ENCODE measurements at regions not wholly inside any gene's neighbourhood (a gene's known extent, or its start where the extent isn't known, plus 50 kb on each side); places are given as distances from the start of the nearest gene placed in this dataset.
"Not testable (repeated sequence)": the region's sequence is repeated elsewhere in the genome, so short reads cannot be mapped to it uniquely, and the experiment has no call there.

DNA sequence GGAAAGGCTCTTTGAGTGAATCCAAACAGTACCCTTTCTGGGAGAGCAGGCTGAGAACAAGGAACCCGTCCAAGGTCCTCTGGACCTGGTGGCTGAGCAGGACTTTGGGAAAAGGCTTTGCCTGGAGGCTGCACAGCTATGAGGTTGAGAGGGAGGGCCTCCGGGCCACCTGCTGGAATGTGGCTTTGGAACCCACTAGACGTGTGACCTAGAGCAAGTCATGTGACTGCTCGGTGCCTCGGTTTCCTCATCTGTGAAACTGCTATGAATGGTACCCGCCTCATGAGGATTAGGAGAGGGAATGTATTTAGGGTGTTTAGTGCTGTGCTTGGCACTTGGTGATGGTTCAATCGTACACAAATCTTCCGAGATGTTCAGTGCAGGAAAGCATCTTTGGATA, 50.4 kb downstream of the HAPSTR1 start:
- Mint-ChIP-seq H3K4me1 (peaks cover 13% of the 10 kb centered on the region), H3K4me3 (no peak overlapping the region), H3K9me3 (no peaks in the 10 kb centered on the region), H3K36me3 (ENCODE audit: low read depth) (peaks cover 2% of the 10 kb centered on the region), H3K27me3 (peaks cover 3% of the 10 kb centered on the region), H3K27ac (no peak overlapping the region)
- ATAC-seq (no peak), DNase-seq (no peak)

DNA sequence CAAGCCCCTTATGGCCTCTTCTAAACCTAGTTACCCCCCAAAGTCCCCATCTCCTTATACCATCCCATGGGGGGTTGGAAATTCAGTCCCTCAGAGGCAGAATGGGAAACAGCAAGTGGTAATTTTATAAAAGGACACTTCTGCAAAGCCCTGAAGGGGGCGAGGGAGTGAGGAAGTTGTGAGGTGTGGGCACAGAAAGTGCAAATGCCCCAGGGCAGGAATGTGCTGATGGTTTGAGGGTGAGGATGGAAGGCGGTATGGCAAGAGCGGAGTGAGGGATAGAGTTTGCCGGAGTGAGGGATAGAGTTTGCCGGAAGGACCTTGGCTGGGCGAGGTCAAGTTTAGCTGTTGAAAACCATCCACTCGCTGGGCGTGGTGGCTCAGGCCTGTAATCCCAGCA, 52.7 kb downstream of the HAPSTR1 start:
- ATAC-seq (no peak), DNase-seq (no peak)
- Mint-ChIP-seq H3K4me1 (peaks cover 9% of the 10 kb centered on the region), H3K27me3 (peaks cover 1% of the 10 kb centered on the region), H3K27ac (no peak overlapping the region), H3K36me3 (ENCODE audit: low read depth) (peaks cover 2% of the 10 kb centered on the region), H3K4me3 (no peak overlapping the region), H3K9me3 (no peaks in the 10 kb centered on the region)

GRCh38 chr16:9148374-9149015, 57.1 kb downstream of the HAPSTR1 start:
- H3K27me3 Mint-ChIP-seq, result peaks cover 6% of the 10 kb centered on the region
- peaks cover 4% of the 10 kb centered on the region for H3K9me3 Mint-ChIP-seq
- no peaks in the 10 kb centered on the region for H3K4me1 Mint-ChIP-seq
- no peaks in the 10 kb centered on the region for H3K36me3 Mint-ChIP-seq (ENCODE audit: low read depth)
- ATAC-seq (no peak), DNase-seq (no peak)
- no peak overlapping the region for H3K4me3 Mint-ChIP-seq
- no peak overlapping the region for H3K27ac Mint-ChIP-seq

GRCh38 chr16:9151074-9151473, 59.6 kb downstream of the HAPSTR1 start:
- no peak overlapping the region for H3K4me3 Mint-ChIP-seq
- H3K36me3 Mint-ChIP-seq (ENCODE audit: low read depth), result no peaks in the 10 kb centered on the region
- DNase-seq (no peak), ATAC-seq (no peak)
- H3K27ac Mint-ChIP-seq, result no peak overlapping the region
- no peaks in the 10 kb centered on the region for H3K4me1 Mint-ChIP-seq
- peaks cover 16% of the 10 kb centered on the region for H3K27me3 Mint-ChIP-seq
- H3K9me3 Mint-ChIP-seq, result peaks cover 4% of the 10 kb centered on the region

DNA sequence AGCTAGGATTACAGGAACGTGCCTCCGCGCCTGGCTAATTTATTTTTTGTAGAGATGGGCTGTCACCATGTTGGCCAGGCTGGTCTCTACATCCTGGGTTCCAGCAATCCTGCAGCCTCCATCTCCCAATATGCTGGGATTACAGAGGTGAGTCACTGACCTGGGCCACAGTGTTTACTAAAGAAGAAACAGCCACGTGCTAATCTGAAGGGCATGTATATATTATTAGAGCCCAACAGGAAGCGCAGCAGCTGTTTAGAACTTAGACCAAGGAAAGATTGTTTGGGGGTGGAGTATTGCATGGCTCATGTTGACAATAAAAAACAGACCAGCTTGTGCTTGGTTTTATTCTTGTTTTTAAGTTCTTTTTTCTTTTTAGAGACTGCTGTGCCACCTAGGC, 60.2 kb downstream of the HAPSTR1 start:
- Mint-ChIP-seq H3K36me3 (ENCODE audit: low read depth) (no peaks in the 10 kb centered on the region), H3K4me3 (no peak overlapping the region), H3K27me3 (peaks cover 17% of the 10 kb centered on the region), H3K9me3 (peaks cover 4% of the 10 kb centered on the region), H3K4me1 (no peaks in the 10 kb centered on the region), H3K27ac (no peak overlapping the region)
- ATAC-seq, result no peak
- no peak for DNase-seq

- Mint-ChIP-seq H3K27me3 (peaks cover 24% of the 10 kb centered on the region), H3K9me3 (peaks cover 4% of the 10 kb centered on the region), H3K36me3 (ENCODE audit: low read depth) (no peaks in the 10 kb centered on the region), H3K4me1 (no peaks in the 10 kb centered on the region), H3K27ac (no peak overlapping the region), H3K4me3 (no peak overlapping the region)
- DNase-seq, result no peak
- no peak for ATAC-seq
These were observed 61.4 kb downstream of the HAPSTR1 start for GRCh38 chr16:9152649-9153501.

DNA sequence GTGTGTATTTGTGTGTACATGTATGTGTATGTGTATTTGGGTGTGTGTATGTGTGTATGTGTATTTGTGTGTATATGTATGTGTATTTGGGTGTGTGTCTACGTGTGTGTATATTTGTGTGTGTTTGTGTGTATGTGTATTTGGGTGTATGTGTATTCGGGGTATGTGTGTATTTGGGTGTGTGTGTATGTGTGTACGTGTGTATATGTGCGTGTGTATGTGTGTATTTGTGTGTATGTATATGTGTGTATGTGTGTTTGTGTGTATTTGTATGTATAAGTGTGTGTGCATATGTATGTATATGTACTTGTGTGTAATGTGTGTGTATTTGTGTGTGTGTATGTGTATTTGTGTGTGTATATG, 62.0 kb downstream of the HAPSTR1 start:
- Mint-ChIP-seq H3K27me3 (peaks cover 26% of the 10 kb centered on the region), H3K4me3 (no peak overlapping the region), H3K4me1 (no peaks in the 10 kb centered on the region), H3K27ac (no peak overlapping the region), H3K9me3 (peaks cover 4% of the 10 kb centered on the region), H3K36me3 (ENCODE audit: low read depth) (no peaks in the 10 kb centered on the region)
- ATAC-seq, result no peak
- no peak for DNase-seq

- no peak for ATAC-seq
- Mint-ChIP-seq H3K36me3 (ENCODE audit: low read depth) (no peaks in the 10 kb centered on the region), H3K27me3 (peaks cover 39% of the 10 kb centered on the region), H3K9me3 (peaks cover 4% of the 10 kb centered on the region), H3K4me3 (no peak overlapping the region), H3K4me1 (no peaks in the 10 kb centered on the region), H3K27ac (no peak overlapping the region)
- no peak for DNase-seq
These were observed 63.3 kb downstream of the HAPSTR1 start for GRCh38 chr16:9154567-9155410.

DNA sequence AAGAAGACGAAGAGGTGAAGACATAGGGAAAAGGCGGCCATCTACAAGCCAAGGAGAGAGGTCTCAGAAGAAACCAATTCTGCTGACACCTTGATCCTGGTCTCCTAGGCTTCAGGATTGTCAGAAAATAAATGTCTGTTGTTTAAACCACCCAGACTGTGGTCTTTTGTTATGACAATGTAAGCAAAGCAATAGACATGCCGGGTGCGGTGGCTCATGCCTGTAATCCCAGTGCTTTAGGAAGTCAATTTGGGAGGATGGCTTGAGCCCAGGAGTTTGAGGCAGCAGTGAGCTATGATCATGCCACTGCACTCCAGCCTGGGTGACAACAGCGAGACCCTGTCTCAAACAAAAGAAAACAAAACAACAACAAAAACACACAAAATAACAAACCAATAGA, 64.4 kb downstream of the HAPSTR1 start:
- ATAC-seq, result no peak
- peaks cover 2% of the 10 kb centered on the region for H3K4me1 Mint-ChIP-seq

DNA sequence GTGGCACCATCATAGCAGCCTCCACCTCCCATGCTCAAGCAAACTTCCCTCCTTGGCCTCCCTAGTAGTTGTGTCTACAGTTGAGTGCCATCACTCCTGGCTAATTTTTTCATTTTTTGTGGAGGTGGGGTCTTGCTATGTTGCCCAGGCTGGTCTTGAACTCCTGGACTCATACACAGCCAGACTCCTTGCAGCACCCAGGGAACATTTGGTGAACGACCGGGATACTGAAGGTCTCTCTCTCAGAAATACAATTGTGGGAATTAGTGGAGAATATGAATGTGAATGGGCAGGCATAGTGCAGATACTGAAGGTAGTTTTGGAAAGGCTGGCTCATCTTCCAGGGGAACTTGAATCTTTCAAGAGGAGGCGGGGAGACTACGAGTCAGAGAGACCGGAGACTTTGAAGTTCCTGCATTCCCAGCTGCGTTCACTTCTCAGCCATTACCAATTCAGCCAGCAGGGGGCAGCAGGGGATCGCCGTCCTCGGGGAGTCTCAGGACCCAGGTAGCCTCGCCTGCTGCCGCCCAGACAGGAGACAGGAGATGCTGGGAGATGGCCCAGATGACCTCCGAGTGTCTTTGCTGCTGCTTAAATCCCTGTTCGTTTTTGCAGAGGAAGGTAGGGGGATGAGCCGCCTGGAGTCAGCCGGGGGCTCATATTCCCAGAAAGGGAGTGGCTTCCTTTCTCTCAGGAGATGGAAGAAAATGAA, 68.6 kb downstream of the HAPSTR1 start:
- Mint-ChIP-seq H3K27ac (no peak overlapping the region), H3K4me1 (peaks cover 2% of the 10 kb centered on the region), H3K9me3 (no peaks in the 10 kb centered on the region), H3K27me3 (peaks cover 39% of the 10 kb centered on the region), H3K4me3 (no peak overlapping the region), H3K36me3 (ENCODE audit: low read depth) (no peaks in the 10 kb centered on the region)
- DNase-seq, result peak; percentile 53
- ATAC-seq, result peak; percentile 73

More for the DNA sequence above, 64.4 kb downstream of the HAPSTR1 start:
- Mint-ChIP-seq H3K27ac (no peak overlapping the region), H3K4me3 (no peak overlapping the region), H3K9me3 (peaks cover 4% of the 10 kb centered on the region), H3K36me3 (ENCODE audit: low read depth) (no peaks in the 10 kb centered on the region), H3K27me3 (peaks cover 47% of the 10 kb centered on the region)
- no peak for DNase-seq

GRCh38 chr16:9160551-9160911, 69.1 kb downstream of the HAPSTR1 start:
- Mint-ChIP-seq H3K27me3 (peaks cover 36% of the 10 kb centered on the region), H3K4me1 (peaks cover 2% of the 10 kb centered on the region), H3K36me3 (ENCODE audit: low read depth) (no peaks in the 10 kb centered on the region), H3K9me3 (no peaks in the 10 kb centered on the region), H3K4me3 (no peak overlapping the region), H3K27ac (no peak overlapping the region)
- no peak for ATAC-seq
- no peak for DNase-seq

DNA sequence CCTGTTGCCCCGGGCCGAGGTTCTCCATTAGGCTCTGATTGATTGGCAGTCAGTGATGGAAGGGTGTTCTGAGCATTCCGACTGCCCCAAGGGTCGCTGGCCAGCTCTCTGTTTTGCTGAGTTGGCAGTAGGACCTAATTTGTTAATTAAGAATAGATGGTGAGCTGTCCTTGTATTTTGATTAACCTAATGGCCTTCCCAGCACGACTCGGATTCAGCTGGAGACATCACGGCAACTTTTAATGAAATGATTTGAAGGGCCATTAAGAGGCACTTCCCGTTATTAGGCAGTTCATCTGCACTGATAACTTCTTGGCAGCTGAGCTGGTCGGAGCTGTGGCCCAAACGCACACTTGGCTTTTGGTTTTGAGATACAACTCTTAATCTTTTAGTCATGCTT, 74.2 kb downstream of the HAPSTR1 start:
- H3K4me3 Mint-ChIP-seq, result no peak overlapping the region
- ATAC-seq, result no peak

GRCh38 chr16:9166326-9166993, 75.0 kb downstream of the HAPSTR1 start:
- not testable (repeated sequence) for H3K27ac Mint-ChIP-seq; DNase-seq; H3K4me3 Mint-ChIP-seq; ATAC-seq; H3K36me3 Mint-ChIP-seq (ENCODE audit: low read depth); H3K4me1 Mint-ChIP-seq; H3K9me3 Mint-ChIP-seq; H3K27me3 Mint-ChIP-seq

More for the DNA sequence above, 74.2 kb downstream of the HAPSTR1 start:
- no peak overlapping the region for H3K27ac Mint-ChIP-seq
- H3K9me3 Mint-ChIP-seq, result no peaks in the 10 kb centered on the region
- peaks cover 2% of the 10 kb centered on the region for H3K27me3 Mint-ChIP-seq
- no peaks in the 10 kb centered on the region for H3K36me3 Mint-ChIP-seq (ENCODE audit: low read depth)
- no peak for DNase-seq
- H3K4me1 Mint-ChIP-seq, result no peaks in the 10 kb centered on the region

DNA sequence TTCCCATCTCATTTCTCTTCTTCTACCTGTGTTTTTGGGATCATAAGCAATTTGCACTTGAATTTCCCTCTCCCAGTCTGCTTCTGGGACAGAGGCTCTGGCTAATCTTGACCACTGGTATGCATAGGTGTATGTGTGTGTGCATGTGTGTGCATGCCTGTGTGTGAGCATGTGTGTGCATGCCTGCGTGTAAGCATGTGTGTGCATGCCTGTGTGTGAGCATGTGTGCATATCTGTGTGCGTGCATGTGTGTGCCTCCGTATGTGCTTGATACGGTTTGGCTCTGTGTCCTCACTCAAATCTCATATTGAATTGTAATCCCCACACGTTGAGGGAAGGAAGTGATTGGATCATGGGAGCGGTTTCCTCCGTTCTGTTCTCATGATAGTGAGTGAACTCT, 77.7 kb downstream of the HAPSTR1 start:
- H3K4me3 Mint-ChIP-seq, result no peak overlapping the region
- no peak overlapping the region for H3K27ac Mint-ChIP-seq
- no peaks in the 10 kb centered on the region for H3K36me3 Mint-ChIP-seq (ENCODE audit: low read depth)
- peaks cover 2% of the 10 kb centered on the region for H3K27me3 Mint-ChIP-seq
- no peak for DNase-seq
- ATAC-seq, result no peak
- H3K9me3 Mint-ChIP-seq, result no peaks in the 10 kb centered on the region
- no peaks in the 10 kb centered on the region for H3K4me1 Mint-ChIP-seq
